ENCODE measurements at regions not wholly inside any gene's neighbourhood (a gene's known extent, or its start where the extent isn't known, plus 50 kb on each side); places are given as distances from the start of the nearest gene placed in this dataset.

- H3K9me3 ChIP-seq (ENCODE audit: control insufficient read depth, insufficient read depth, low read length), result no peaks in the 10 kb centered on the region
- no peak overlapping the region for H3K4me3 ChIP-seq (ENCODE audit: low read length)
- no peak overlapping the region for H3K27ac ChIP-seq (ENCODE audit: low read length)
- H3K4me1 ChIP-seq (ENCODE audit: control insufficient read depth, insufficient read depth, low read length), result no peaks in the 10 kb centered on the region
- no peak for DNase-seq (ENCODE audit: low read depth, low spot score)
- WGBS (ENCODE audit: insufficient coverage, insufficient read length), result no CpG with 5 or more reads among the region's 6 CpGs
- no peaks in the 10 kb centered on the region for H3K27me3 ChIP-seq (ENCODE audit: control insufficient read depth, insufficient read depth, low read length)
- H3K36me3 ChIP-seq (ENCODE audit: control insufficient read depth, insufficient read depth, low read length), result no peaks in the 10 kb centered on the region
Observed at GRCh38 chr3:40663280-40663679, 138.5 kb downstream of the ZNF621 start.

- H3K27me3 ChIP-seq (ENCODE audit: control insufficient read depth, insufficient read depth, low read length), result no peaks in the 10 kb centered on the region
- DNase-seq (ENCODE audit: low read depth, low spot score), result no peak
- H3K36me3 ChIP-seq (ENCODE audit: control insufficient read depth, insufficient read depth, low read length), result no peaks in the 10 kb centered on the region
- no peak overlapping the region for H3K27ac ChIP-seq (ENCODE audit: low read length)
- no peaks in the 10 kb centered on the region for H3K4me1 ChIP-seq (ENCODE audit: control insufficient read depth, insufficient read depth, low read length)
- no peak overlapping the region for H3K4me3 ChIP-seq (ENCODE audit: low read length)
- no peaks in the 10 kb centered on the region for H3K9me3 ChIP-seq (ENCODE audit: control insufficient read depth, insufficient read depth, low read length)
- WGBS (ENCODE audit: insufficient coverage, insufficient read length), result no CpG with 5 or more reads among the region's 5 CpGs
Observed at GRCh38 chr3:40669176-40669575, 144.4 kb downstream of the ZNF621 start.

GRCh38 chr3:40672861-40673260 is 148.1 kb downstream of the ZNF621 start:
- WGBS (ENCODE audit: insufficient coverage, insufficient read length), result no CpG with 5 or more reads among the region's 1 CpG
- no peaks in the 10 kb centered on the region for H3K9me3 ChIP-seq (ENCODE audit: control insufficient read depth, insufficient read depth, low read length)
- DNase-seq (ENCODE audit: low read depth, low spot score), result no peak
- no peak overlapping the region for H3K4me3 ChIP-seq (ENCODE audit: low read length)
- 0 out of 2 replicates have a peak, but pooled peaks cover 1% of the 10 kb centered on the region for H3K4me1 ChIP-seq (ENCODE audit: control insufficient read depth, insufficient read depth, low read length)
- no peaks in the 10 kb centered on the region for H3K27me3 ChIP-seq (ENCODE audit: control insufficient read depth, insufficient read depth, low read length)
- no peak overlapping the region for H3K27ac ChIP-seq (ENCODE audit: low read length)
- no peaks in the 10 kb centered on the region for H3K36me3 ChIP-seq (ENCODE audit: control insufficient read depth, insufficient read depth, low read length)

- H3K4me1 ChIP-seq (ENCODE audit: control insufficient read depth, insufficient read depth, low read length), result 0 out of 2 replicates have a peak, but pooled peaks cover 1% of the 10 kb centered on the region
- H3K36me3 ChIP-seq (ENCODE audit: control insufficient read depth, insufficient read depth, low read length), result no peaks in the 10 kb centered on the region
- H3K4me3 ChIP-seq (ENCODE audit: low read length), result no peak overlapping the region
- WGBS (ENCODE audit: insufficient coverage, insufficient read length), result no CpG with 5 or more reads among the region's 3 CpGs
- no peaks in the 10 kb centered on the region for H3K27me3 ChIP-seq (ENCODE audit: control insufficient read depth, insufficient read depth, low read length)
- no peak overlapping the region for H3K27ac ChIP-seq (ENCODE audit: low read length)
- no peaks in the 10 kb centered on the region for H3K9me3 ChIP-seq (ENCODE audit: control insufficient read depth, insufficient read depth, low read length)
- DNase-seq (ENCODE audit: low read depth, low spot score), result no peak
Observed at GRCh38 chr3:40677321-40677720, 152.6 kb downstream of the ZNF621 start.

- H3K9me3 ChIP-seq (ENCODE audit: control insufficient read depth, insufficient read depth, low read length), result no peaks in the 10 kb centered on the region
- no peak for DNase-seq (ENCODE audit: low read depth, low spot score)
Observed at GRCh38 chr3:40677749-40678148, 153.0 kb downstream of the ZNF621 start.

GRCh38 chr3:40679290-40679689 is 154.5 kb downstream of the ZNF621 start:
- Histone ChIP-seq H3K27ac (ENCODE audit: low read length) (no peak overlapping the region), H3K4me1 (ENCODE audit: control insufficient read depth, insufficient read depth, low read length) (0 out of 2 replicates have a peak, but pooled peaks cover 1% of the 10 kb centered on the region), H3K36me3 (ENCODE audit: control insufficient read depth, insufficient read depth, low read length) (no peaks in the 10 kb centered on the region), H3K27me3 (ENCODE audit: control insufficient read depth, insufficient read depth, low read length) (no peaks in the 10 kb centered on the region), H3K4me3 (ENCODE audit: low read length) (no peak overlapping the region), H3K9me3 (ENCODE audit: control insufficient read depth, insufficient read depth, low read length) (no peaks in the 10 kb centered on the region)
- no peak for DNase-seq (ENCODE audit: low read depth, low spot score)
- no CpG with 5 or more reads among the region's 4 CpGs for WGBS (ENCODE audit: insufficient coverage, insufficient read length)

More at GRCh38 chr3:40677749-40678148, 153.0 kb downstream of the ZNF621 start:
- no peaks in the 10 kb centered on the region for H3K27me3 ChIP-seq (ENCODE audit: control insufficient read depth, insufficient read depth, low read length)
- H3K4me1 ChIP-seq (ENCODE audit: control insufficient read depth, insufficient read depth, low read length), result 0 out of 2 replicates have a peak, but pooled peaks cover 1% of the 10 kb centered on the region
- no CpG with 5 or more reads among the region's 3 CpGs for WGBS (ENCODE audit: insufficient coverage, insufficient read length)
- H3K36me3 ChIP-seq (ENCODE audit: control insufficient read depth, insufficient read depth, low read length), result no peaks in the 10 kb centered on the region
- no peak overlapping the region for H3K4me3 ChIP-seq (ENCODE audit: low read length)
- no peak overlapping the region for H3K27ac ChIP-seq (ENCODE audit: low read length)

GRCh38 chr3:40680685-40681657 is 156.2 kb downstream of the ZNF621 start:
- Histone ChIP-seq H3K4me3 (ENCODE audit: low read length) (no peak overlapping the region), H3K27ac (ENCODE audit: low read length) (no peak overlapping the region), H3K9me3 (ENCODE audit: control insufficient read depth, insufficient read depth, low read length) (no peaks in the 10 kb centered on the region), H3K4me1 (ENCODE audit: control insufficient read depth, insufficient read depth, low read length) (0 out of 2 replicates have a peak, but pooled peaks cover 1% of the 10 kb centered on the region), H3K36me3 (ENCODE audit: control insufficient read depth, insufficient read depth, low read length) (no peaks in the 10 kb centered on the region), H3K27me3 (ENCODE audit: control insufficient read depth, insufficient read depth, low read length) (no peaks in the 10 kb centered on the region)
- no CpG with 5 or more reads among the region's 3 CpGs for WGBS (ENCODE audit: insufficient coverage, insufficient read length)
- no peak for DNase-seq (ENCODE audit: low read depth, low spot score)

GRCh38 chr3:40681658-40682055 is 156.9 kb downstream of the ZNF621 start:
- Histone ChIP-seq H3K4me1 (ENCODE audit: control insufficient read depth, insufficient read depth, low read length) (0 out of 2 replicates have a peak, but pooled peaks cover 1% of the 10 kb centered on the region), H3K27me3 (ENCODE audit: control insufficient read depth, insufficient read depth, low read length) (no peaks in the 10 kb centered on the region), H3K27ac (ENCODE audit: low read length) (no peak overlapping the region), H3K9me3 (ENCODE audit: control insufficient read depth, insufficient read depth, low read length) (no peaks in the 10 kb centered on the region), H3K36me3 (ENCODE audit: control insufficient read depth, insufficient read depth, low read length) (no peaks in the 10 kb centered on the region), H3K4me3 (ENCODE audit: low read length) (no peak overlapping the region)
- no peak for DNase-seq (ENCODE audit: low read depth, low spot score)
- WGBS (ENCODE audit: insufficient coverage, insufficient read length), result no CpG with 5 or more reads among the region's 1 CpG

GRCh38 chr3:40689837-40690236 is 165.1 kb downstream of the ZNF621 start:
- no peaks in the 10 kb centered on the region for H3K36me3 ChIP-seq (ENCODE audit: control insufficient read depth, insufficient read depth, low read length)
- no peak for DNase-seq (ENCODE audit: low read depth, low spot score)
- H3K4me1 ChIP-seq (ENCODE audit: control insufficient read depth, insufficient read depth, low read length), result no peaks in the 10 kb centered on the region
- H3K27ac ChIP-seq (ENCODE audit: low read length), result no peak overlapping the region
- WGBS (ENCODE audit: insufficient coverage, insufficient read length), result no CpG with 5 or more reads among the region's 1 CpG
- H3K27me3 ChIP-seq (ENCODE audit: control insufficient read depth, insufficient read depth, low read length), result no peaks in the 10 kb centered on the region
- no peaks in the 10 kb centered on the region for H3K9me3 ChIP-seq (ENCODE audit: control insufficient read depth, insufficient read depth, low read length)
- no peak overlapping the region for H3K4me3 ChIP-seq (ENCODE audit: low read length)

- Histone ChIP-seq H3K36me3 (ENCODE audit: control insufficient read depth, insufficient read depth, low read length) (no peaks in the 10 kb centered on the region), H3K4me3 (ENCODE audit: low read length) (no peak overlapping the region), H3K9me3 (ENCODE audit: control insufficient read depth, insufficient read depth, low read length) (no peaks in the 10 kb centered on the region), H3K27me3 (ENCODE audit: control insufficient read depth, insufficient read depth, low read length) (no peaks in the 10 kb centered on the region), H3K4me1 (ENCODE audit: control insufficient read depth, insufficient read depth, low read length) (no peaks in the 10 kb centered on the region), H3K27ac (ENCODE audit: low read length) (no peak overlapping the region)
- WGBS (ENCODE audit: insufficient coverage, insufficient read length), result no CpG with 5 or more reads among the region's 9 CpGs
- no peak for DNase-seq (ENCODE audit: low read depth, low spot score)
Observed at GRCh38 chr3:40690749-40691451, 166.1 kb downstream of the ZNF621 start.

Measured in iPS DF 6.9 (cell line).